ENCODE measurements at regions not wholly inside any gene's neighbourhood (a gene's known extent, or its start where the extent isn't known, plus 50 kb on each side); places are given as distances from the start of the nearest gene placed in this dataset.
A peak's percentile ranks its signal among the peaks of the same experiment; 100 is the strongest.

GRCh38 chr11:81886406-81887075 is 847.1 kb downstream of the FAM181B start:
- FAIRE-seq (no peak), DNase-seq (ENCODE audit: low read depth) (no peak)
- Histone ChIP-seq H3K4me3 (ENCODE audit: low read depth, low read length) (no peak overlapping the region), H3K27me3 (ENCODE audit: control insufficient read depth, insufficient read depth, low read length) (no peaks in the 10 kb centered on the region), H3K36me3 (ENCODE audit: control insufficient read depth, insufficient read depth, low read length) (no peaks in the 10 kb centered on the region)
- TF ChIP-seq, protein P1, sequence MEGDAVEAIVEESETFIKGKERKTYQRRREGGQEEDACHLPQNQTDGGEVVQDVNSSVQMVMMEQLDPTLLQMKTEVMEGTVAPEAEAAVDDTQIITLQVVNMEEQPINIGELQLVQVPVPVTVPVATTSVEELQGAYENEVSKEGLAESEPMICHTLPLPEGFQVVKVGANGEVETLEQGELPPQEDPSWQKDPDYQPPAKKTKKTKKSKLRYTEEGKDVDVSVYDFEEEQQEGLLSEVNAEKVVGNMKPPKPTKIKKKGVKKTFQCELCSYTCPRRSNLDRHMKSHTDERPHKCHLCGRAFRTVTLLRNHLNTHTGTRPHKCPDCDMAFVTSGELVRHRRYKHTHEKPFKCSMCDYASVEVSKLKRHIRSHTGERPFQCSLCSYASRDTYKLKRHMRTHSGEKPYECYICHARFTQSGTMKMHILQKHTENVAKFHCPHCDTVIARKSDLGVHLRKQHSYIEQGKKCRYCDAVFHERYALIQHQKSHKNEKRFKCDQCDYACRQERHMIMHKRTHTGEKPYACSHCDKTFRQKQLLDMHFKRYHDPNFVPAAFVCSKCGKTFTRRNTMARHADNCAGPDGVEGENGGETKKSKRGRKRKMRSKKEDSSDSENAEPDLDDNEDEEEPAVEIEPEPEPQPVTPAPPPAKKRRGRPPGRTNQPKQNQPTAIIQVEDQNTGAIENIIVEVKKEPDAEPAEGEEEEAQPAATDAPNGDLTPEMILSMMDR (IDR thresholded peaks at IDR 0.05; ENCODE audit: insufficient read depth, low read length, severe bottlenecking) = no peak

DNA sequence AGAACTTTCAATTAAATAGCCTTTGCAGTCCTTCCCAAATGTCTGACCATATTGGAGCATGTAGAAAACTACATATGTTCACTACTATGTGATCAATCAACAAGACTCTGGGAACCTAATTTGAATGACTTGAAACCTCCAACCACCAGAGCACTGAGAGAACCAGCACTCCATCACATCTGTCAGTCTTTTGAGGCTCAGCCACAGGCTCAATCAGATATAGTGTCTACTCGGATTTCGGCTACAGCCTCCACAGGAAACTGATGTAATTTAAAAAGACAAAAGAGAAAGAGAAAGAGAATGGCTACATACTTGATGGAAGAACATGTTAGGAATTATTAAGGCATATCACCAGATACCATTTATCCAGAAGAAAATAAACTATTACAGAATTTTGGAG is 859.0 kb downstream of the FAM181B start:
- Histone ChIP-seq H3K4me3 (ENCODE audit: low read depth, low read length) (no peak overlapping the region), H3K36me3 (ENCODE audit: control insufficient read depth, insufficient read depth, low read length) (no peaks in the 10 kb centered on the region), H3K27me3 (ENCODE audit: control insufficient read depth, insufficient read depth, low read length) (no peaks in the 10 kb centered on the region)
- DNase-seq (ENCODE audit: low read depth) (no peak), FAIRE-seq (no peak)
- TF ChIP-seq, protein P1 (IDR thresholded peaks at IDR 0.05; ENCODE audit: insufficient read depth, low read length, severe bottlenecking) = no peak

DNA sequence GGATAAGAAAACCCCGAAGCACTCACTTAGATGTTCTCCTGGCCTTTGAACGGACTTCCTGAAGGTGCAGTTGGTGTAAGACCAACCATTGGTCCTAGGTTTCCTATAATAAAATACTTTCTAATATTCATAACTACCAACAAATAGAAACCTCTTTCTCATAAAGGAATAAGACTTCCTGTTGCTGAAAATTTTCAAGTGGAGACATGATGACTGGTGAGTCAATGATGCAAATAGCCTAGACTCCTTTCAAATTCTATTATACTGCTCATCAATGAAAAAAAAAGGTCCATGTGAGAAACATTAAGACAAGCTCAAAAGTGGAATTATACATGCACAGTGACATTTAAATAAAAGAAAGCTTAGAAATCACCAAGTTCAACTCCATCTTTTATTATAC is 862.8 kb downstream of the FAM181B start:
- H3K36me3 ChIP-seq (ENCODE audit: control insufficient read depth, insufficient read depth, low read length) = no peaks in the 10 kb centered on the region
- no peak for FAIRE-seq
- H3K4me3 ChIP-seq (ENCODE audit: low read depth, low read length) = no peak overlapping the region
- TF ChIP-seq, protein P1 (IDR thresholded peaks at IDR 0.05; ENCODE audit: insufficient read depth, low read length, severe bottlenecking) = no peak
- peak; percentile 81 for DNase-seq (ENCODE audit: low read depth)
- no peaks in the 10 kb centered on the region for H3K27me3 ChIP-seq (ENCODE audit: control insufficient read depth, insufficient read depth, low read length)

GRCh38 chr11:81870066-81870412 is 863.6 kb downstream of the FAM181B start:
- no peaks in the 10 kb centered on the region for H3K27me3 ChIP-seq (ENCODE audit: control insufficient read depth, insufficient read depth, low read length)
- TF ChIP-seq, protein P1 (IDR thresholded peaks at IDR 0.05; ENCODE audit: insufficient read depth, low read length, severe bottlenecking) = no peak
- FAIRE-seq = no peak

DNA sequence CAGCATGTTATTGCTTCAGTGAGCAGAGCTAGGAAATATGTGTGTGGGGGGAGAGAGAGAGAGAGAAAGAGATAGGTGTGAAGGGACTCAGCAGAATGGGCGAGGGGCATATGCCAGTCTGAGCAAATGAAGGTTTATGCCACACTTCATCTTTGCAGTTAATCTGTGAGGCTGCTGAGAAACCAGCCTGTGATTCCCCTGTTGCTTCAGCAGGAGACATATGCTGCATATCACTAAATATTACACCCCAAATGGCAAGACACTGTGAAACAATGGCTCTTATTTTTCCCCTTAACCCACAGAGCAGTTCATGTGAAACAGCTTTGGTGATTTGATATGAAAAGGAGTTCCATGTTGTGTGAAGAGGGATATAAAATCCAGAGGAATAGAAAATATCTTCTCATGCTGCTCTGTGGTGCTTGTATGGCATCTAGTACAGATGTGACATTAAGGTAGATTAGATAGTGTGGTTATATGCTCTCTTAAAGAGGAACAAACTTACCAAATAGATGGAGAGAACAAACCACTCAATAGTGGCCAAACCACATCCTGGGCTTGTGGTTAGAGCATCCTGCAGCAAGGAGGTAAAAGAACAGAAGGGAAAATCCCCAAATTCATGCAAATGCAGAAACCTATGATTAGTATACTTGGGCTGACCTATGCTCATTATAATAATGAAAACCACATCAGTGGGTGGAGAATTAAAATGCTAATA is 864.2 kb downstream of the FAM181B start:
- peak; percentile 69 for DNase-seq (ENCODE audit: low read depth)
- H3K36me3 ChIP-seq (ENCODE audit: control insufficient read depth, insufficient read depth, low read length) = no peaks in the 10 kb centered on the region
- H3K4me3 ChIP-seq (ENCODE audit: low read depth, low read length) = no peak overlapping the region
- no peak for FAIRE-seq
- TF ChIP-seq, protein P1 (IDR thresholded peaks at IDR 0.05; ENCODE audit: insufficient read depth, low read length, severe bottlenecking) = no peak
- no peaks in the 10 kb centered on the region for H3K27me3 ChIP-seq (ENCODE audit: control insufficient read depth, insufficient read depth, low read length)

More at GRCh38 chr11:81870066-81870412, 863.6 kb downstream of the FAM181B start:
- Histone ChIP-seq H3K36me3 (ENCODE audit: control insufficient read depth, insufficient read depth, low read length) (no peaks in the 10 kb centered on the region), H3K4me3 (ENCODE audit: low read depth, low read length) (no peak overlapping the region)
- no peak for DNase-seq (ENCODE audit: low read depth)
